ENCODE measurements at regions not wholly inside any gene's neighbourhood (a gene's known extent, or its start where the extent isn't known, plus 50 kb on each side); places are given as distances from the start of the nearest gene placed in this dataset.
"Not testable (repeated sequence)": the region's sequence is repeated elsewhere in the genome, so short reads cannot be mapped to it uniquely, and the experiment has no call there.

- no peak for DNase-seq (ENCODE audit: low read depth)
- no peak for TF ChIP-seq CTCF (conservative IDR thresholded peaks at IDR 0.05; ENCODE audit: low read length)
- H3K4me3 ChIP-seq (ENCODE audit: low read length), result no peak overlapping the region
Observed at GRCh38 chr7:20535541-20535940, 79.9 kb upstream of the ABCB5 start.

- peak; percentile 4 for DNase-seq (ENCODE audit: low read depth)
- TF ChIP-seq CTCF (conservative IDR thresholded peaks at IDR 0.05; ENCODE audit: low read length), result peak; percentile 17; the same call in 1 of the 2 replicates
- no peak overlapping the region for H3K4me3 ChIP-seq (ENCODE audit: low read length)
Observed at GRCh38 chr7:20539201-20539600, 76.3 kb upstream of the ABCB5 start.

- no peak overlapping the region for H3K4me3 ChIP-seq (ENCODE audit: low read length)
- no peak for DNase-seq (ENCODE audit: low read depth)
- no peak for TF ChIP-seq CTCF (conservative IDR thresholded peaks at IDR 0.05; ENCODE audit: low read length)
Observed at GRCh38 chr7:20541608-20542349, 73.7 kb upstream of the ABCB5 start.

GRCh38 chr7:20542594-20542993 is 72.9 kb upstream of the ABCB5 start:
- H3K4me3 ChIP-seq (ENCODE audit: low read length), result no peak overlapping the region
- TF ChIP-seq CTCF (conservative IDR thresholded peaks at IDR 0.05; ENCODE audit: low read length), result no peak
- peak; percentile 26 for DNase-seq (ENCODE audit: low read depth)

- H3K4me3 ChIP-seq (ENCODE audit: low read length), result no peak overlapping the region
- no peak for DNase-seq (ENCODE audit: low read depth)
- no peak for TF ChIP-seq CTCF (conservative IDR thresholded peaks at IDR 0.05; ENCODE audit: low read length)
Observed at GRCh38 chr7:20543500-20543899, 72.0 kb upstream of the ABCB5 start.

- no peak for TF ChIP-seq CTCF (conservative IDR thresholded peaks at IDR 0.05; ENCODE audit: low read length)
- no peak for DNase-seq (ENCODE audit: low read depth)
- no peak overlapping the region for H3K4me3 ChIP-seq (ENCODE audit: low read length)
Observed at GRCh38 chr7:20545016-20545415, 70.5 kb upstream of the ABCB5 start.

- not testable (repeated sequence) for DNase-seq (ENCODE audit: low read depth); H3K4me3 ChIP-seq (ENCODE audit: low read length)
Observed at GRCh38 chr7:20546958-20547357, 68.5 kb upstream of the ABCB5 start.

Data from AG10803 (cell line).